COR-L47 (cell line): ENCODE measurements at regions not wholly inside any gene's neighbourhood (a gene's known extent, or its start where the extent isn't known, plus 50 kb on each side); places are given as distances from the start of the nearest gene placed in this dataset.

Source experiments
- DNase-seq: peaks from one replicate; lab custom pipeline; 2025; lab: John Stamatoyannopoulos, UW

DNA sequence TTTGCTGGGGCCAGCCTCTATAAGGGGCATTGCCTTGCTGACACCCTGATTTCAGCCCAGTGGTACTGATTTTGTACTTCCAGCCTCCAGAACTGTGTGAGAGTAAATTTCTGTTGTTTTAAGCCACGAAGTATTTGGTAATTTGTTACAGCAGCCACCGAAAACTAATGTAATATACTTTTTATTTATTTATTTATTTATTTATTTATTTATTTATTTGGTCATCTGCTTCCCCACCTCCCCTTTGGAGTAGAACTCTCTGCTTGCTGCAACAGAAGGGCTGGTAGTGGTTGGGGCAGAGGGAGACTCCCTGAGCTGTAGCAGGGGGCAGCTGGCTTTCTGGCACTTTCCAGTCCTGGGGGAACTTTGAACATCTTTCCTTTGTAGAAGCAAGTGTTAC, 128.4 kb upstream of the RAG2 start:
- no peak for DNase-seq

- no peak for DNase-seq
Measured at GRCh38 chr11:36724742-36725385, 126.8 kb upstream of the RAG2 start.

DNA sequence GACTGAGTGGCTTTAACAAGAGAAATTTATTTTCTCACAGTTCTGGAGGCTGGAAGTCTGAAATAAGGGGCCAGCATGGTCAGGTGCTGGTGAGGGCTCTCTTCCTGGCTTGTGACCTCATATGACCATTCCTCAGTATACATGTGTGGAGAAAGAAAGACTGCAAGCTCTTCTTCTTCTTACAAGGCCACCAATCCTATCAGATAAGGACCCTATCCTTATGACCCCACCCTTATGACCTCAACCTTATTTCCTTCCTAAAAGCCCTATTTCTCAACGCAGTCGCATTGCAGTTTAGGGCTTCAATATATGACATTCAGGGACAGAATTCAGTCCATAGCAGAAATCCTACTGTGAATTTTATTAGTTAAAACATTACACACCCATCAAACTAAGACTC, 124.4 kb upstream of the RAG2 start:
- DNase-seq: no peak

DNA sequence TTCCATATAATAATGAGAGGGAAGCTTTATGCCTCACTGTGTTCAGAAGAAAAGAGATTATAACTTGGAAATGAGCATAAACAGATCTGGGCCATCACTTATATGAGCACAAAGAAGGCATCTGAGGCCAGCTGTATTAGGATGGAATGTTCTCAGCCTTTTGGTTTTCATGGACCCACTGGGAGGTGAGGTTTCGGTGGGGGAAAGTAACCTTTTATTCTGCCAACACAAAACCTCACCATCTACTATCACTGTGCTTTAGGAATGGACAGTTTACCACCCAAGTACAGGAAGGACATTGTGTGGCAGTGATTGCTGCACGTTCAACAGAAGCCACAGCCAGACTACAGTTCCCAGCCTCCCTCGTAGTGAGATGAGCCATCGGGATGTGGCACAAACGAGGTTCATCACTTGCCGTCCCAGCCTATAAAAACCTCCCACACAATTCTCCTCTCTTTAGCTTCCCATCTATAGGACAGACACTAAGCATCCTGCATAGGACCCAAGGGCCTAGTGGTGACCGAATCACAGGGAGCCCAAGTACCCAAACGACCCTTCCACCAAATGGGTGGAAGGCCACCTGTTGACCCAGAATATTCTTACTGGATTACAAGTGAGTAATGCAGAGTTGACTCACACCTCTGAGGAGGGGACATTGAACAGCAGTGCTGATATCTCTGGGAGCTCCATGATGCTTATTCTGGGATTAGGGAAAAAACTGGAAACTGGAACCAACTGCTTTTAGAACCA, 121.5 kb upstream of the RAG2 start:
- DNase-seq: no peak

DNA sequence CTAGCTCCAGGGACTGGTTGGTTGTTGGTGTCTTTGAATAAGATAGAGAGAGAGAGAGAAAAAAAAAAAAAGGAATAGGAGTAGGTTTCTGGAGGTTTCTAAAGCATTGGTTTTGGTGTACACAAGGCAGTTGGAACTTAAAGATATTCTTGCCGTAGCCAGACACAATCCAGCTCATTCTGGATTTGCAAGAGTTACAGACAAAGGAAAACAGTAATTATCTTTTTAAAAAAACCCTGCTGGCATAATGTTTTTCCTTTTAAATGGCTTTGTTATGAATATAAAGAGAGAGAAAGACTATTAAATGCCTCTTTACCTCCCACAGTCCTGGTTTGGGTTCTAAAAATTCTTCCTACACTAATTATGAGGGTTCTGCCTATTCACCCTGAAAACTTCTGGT, 120.4 kb upstream of the RAG2 start:
- peak; percentile 34 for DNase-seq

GRCh38 chr11:36713715-36714114, 115.7 kb upstream of the RAG2 start:
- DNase-seq: no peak

DNA sequence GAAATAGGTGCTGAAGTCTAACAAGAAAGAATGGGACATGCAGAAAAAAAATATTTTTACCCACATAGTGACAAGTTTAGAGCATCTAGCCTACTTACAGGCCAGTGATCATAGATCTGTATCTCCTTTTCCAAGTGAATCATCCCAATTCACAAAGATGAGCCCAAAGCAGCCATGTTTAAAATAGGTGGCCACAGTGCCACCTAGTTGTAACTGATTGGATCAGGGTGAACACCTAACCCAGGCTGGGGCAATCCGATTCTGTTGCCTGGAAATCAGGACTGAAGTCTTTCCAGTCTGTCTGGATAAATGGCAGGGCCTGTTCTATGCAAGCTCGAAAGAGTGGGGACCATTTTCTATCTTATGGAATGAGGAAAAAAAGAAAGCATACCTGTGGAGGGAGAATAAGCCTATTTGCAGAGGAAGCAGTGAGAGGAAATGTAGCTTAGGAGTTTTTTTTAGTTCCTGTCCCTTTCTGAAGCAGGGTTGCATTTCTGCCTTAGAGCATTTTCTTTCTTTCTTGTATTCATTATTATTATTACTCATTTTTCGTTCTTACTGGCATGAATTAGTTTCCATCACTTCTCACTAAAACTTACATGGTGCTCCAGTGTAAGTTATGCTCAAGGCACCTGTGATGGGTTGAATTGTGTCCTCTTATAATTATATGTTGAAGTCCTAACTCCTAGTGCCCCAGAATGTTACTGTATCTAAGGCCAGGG, 113.2 kb upstream of the RAG2 start:
- no peak for DNase-seq
